ENCODE measurements at regions not wholly inside any gene's neighbourhood (a gene's known extent, or its start where the extent isn't known, plus 50 kb on each side); places are given as distances from the start of the nearest gene placed in this dataset.

DNA sequence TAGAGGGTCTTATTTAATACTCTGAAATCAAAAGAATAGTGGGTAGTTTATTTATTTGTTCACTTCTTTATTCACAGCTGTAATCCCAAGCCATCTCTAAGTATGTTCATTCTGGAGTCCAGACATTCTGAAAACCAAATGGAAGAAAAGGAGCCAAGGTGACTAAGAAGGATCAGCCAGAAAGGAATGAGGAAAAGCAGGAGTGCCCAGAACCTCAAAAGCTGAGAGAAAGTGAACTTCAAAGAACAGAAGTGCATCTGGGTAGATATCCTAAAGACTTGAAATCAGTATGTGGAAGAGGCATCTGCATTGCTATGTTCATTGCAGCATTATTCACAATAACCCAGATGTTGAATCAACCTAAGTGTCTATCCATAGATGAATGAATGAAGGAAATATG lies 94.8 kb downstream of the VIP start:
- TF ChIP-seq, protein P1, sequence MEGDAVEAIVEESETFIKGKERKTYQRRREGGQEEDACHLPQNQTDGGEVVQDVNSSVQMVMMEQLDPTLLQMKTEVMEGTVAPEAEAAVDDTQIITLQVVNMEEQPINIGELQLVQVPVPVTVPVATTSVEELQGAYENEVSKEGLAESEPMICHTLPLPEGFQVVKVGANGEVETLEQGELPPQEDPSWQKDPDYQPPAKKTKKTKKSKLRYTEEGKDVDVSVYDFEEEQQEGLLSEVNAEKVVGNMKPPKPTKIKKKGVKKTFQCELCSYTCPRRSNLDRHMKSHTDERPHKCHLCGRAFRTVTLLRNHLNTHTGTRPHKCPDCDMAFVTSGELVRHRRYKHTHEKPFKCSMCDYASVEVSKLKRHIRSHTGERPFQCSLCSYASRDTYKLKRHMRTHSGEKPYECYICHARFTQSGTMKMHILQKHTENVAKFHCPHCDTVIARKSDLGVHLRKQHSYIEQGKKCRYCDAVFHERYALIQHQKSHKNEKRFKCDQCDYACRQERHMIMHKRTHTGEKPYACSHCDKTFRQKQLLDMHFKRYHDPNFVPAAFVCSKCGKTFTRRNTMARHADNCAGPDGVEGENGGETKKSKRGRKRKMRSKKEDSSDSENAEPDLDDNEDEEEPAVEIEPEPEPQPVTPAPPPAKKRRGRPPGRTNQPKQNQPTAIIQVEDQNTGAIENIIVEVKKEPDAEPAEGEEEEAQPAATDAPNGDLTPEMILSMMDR (IDR thresholded peaks at IDR 0.05; ENCODE audit: insufficient read depth, low read length): no peak
- TF ChIP-seq POLR2AphosphoS5 (IDR thresholded peaks at IDR 0.05; ENCODE audit: low read depth) (no peak), GABPA (IDR thresholded peaks at IDR 0.05; ENCODE audit: low read depth) (no peak), SPI1 (IDR thresholded peaks at IDR 0.05; ENCODE audit: borderline replicate concordance, low read depth) (no peak)
- TF ChIP-seq, protein P2, sequence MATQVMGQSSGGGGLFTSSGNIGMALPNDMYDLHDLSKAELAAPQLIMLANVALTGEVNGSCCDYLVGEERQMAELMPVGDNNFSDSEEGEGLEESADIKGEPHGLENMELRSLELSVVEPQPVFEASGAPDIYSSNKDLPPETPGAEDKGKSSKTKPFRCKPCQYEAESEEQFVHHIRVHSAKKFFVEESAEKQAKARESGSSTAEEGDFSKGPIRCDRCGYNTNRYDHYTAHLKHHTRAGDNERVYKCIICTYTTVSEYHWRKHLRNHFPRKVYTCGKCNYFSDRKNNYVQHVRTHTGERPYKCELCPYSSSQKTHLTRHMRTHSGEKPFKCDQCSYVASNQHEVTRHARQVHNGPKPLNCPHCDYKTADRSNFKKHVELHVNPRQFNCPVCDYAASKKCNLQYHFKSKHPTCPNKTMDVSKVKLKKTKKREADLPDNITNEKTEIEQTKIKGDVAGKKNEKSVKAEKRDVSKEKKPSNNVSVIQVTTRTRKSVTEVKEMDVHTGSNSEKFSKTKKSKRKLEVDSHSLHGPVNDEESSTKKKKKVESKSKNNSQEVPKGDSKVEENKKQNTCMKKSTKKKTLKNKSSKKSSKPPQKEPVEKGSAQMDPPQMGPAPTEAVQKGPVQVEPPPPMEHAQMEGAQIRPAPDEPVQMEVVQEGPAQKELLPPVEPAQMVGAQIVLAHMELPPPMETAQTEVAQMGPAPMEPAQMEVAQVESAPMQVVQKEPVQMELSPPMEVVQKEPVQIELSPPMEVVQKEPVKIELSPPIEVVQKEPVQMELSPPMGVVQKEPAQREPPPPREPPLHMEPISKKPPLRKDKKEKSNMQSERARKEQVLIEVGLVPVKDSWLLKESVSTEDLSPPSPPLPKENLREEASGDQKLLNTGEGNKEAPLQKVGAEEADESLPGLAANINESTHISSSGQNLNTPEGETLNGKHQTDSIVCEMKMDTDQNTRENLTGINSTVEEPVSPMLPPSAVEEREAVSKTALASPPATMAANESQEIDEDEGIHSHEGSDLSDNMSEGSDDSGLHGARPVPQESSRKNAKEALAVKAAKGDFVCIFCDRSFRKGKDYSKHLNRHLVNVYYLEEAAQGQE (IDR thresholded peaks at IDR 0.05; ENCODE audit: insufficient replicate concordance, low read depth): no peak
